Endometrium (tissue), 2 donors: ENCODE measurements at regions not wholly inside any gene's neighbourhood (a gene's known extent, or its start where the extent isn't known, plus 50 kb on each side); places are given as distances from the start of the nearest gene placed in this dataset.
"Not testable (repeated sequence)": the region's sequence is repeated elsewhere in the genome, so short reads cannot be mapped to it uniquely, and the experiment has no call there.

ENCODE experiments used
- FAIRE-seq: peaks from 2 replicates; lab custom pipeline; 2012; peaks lifted over from hg19 to GRCh38; lab: Jason Lieb, UNC
- donor health status: control.
- donor health status: control.

DNA sequence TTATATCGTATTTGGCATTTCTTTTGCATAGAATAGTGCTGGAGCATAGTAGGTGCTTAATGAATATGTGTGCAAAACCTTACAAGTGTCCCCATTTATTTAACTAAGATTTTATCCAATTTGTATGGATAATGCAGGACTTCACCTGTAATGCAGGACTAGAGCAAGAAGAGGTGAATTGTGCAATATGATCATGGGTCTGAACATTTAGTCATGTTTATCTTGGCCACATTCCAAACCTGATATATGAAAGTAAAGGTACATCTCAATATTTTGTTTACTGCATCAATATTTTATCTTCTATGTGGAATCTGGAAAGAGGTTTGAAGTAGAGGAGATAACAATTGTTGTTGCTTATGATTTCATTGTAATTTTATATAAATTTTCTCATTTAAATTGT lies 1626.7 kb upstream of the B3GALT2 start:
- no peak for FAIRE-seq

DNA sequence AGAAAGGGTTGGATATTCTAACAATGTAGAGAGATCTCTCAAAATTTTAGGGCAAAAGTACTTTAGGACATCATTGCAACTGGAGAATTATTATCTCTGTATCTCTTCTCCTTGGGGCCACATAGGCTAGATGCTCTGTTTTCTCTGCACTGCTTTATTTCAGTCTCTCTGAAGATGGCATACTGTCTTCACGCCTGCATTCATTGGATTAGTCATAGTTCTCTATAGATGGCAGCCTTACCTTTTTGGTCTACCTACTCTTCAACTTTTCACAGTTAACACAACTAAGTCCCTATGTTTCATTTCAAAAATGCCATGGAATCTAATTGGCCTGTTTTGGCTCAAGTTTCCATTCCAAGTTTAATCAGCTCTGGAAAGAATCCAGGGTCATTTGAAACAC lies 1623.3 kb upstream of the B3GALT2 start:
- FAIRE-seq, result no peak

DNA sequence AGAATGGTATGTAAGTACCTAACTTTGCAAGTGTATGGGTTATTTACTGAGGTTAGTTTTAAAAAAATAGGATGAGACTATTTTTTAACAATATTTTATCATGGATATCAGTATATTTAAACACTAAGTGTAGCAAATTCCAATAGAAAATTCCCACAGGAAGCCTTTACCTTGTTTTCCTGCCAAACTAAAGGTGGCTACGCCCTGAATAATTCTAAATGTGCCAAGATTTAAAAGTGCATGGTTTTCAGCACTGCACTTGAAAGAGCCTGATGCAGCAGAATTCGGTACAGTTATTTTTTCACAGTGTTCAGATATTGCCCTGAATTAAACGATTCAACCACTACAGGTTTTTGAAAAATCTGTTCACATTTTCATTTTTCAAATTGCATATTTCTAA lies 1622.8 kb upstream of the B3GALT2 start:
- no peak for FAIRE-seq

DNA sequence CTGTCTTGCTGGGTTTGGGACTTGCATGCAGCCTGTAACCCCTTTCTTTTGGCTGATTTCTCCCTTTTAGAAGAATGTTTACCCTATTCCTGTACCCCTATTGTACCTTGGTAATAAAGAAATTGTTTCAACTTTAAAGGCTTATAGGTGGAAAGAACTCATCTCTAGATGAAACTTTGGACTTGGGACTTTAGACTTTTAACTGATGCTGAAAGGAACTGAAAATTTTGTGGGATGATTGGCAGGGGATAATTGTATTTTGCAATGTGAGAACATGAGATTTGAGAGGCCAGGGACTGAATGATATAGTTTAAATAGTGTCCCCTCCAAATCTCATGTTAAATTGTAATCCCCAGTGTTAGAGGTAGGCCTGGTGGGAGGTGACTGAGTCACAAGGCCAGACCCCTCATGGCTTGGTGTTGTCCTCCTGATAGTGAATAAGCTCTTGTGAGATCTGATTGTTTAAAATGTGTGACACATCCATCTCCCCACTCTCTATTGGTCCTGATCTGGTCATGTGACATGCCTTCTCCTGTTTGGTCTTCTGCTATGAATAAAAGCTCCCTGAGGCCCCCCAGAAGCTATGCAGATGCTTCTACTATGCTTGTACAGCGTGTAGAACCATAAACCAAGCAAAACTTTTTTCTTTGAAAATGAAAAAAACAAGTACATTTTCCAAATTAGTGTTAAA lies 1621.3 kb upstream of the B3GALT2 start:
- FAIRE-seq, result no peak

DNA sequence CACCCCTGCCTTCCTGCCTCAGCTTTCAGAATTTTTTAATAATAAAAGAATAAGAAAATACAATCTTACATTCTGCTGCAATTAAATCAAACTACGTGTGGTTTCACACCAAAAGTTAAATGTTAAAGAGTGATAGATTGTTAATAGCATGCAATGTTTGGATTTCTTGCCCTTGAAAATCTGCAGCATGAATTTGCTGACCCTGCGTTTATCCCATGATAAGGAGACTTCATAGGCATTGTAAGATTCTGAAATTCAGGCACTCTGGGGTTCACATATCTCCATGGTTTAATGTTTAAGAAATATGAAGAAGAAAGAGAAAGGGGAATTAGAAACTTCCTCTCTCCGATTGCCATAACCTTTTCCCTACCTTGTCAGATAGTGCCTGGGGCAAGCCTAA lies 1616.2 kb upstream of the B3GALT2 start:
- no peak for FAIRE-seq

DNA sequence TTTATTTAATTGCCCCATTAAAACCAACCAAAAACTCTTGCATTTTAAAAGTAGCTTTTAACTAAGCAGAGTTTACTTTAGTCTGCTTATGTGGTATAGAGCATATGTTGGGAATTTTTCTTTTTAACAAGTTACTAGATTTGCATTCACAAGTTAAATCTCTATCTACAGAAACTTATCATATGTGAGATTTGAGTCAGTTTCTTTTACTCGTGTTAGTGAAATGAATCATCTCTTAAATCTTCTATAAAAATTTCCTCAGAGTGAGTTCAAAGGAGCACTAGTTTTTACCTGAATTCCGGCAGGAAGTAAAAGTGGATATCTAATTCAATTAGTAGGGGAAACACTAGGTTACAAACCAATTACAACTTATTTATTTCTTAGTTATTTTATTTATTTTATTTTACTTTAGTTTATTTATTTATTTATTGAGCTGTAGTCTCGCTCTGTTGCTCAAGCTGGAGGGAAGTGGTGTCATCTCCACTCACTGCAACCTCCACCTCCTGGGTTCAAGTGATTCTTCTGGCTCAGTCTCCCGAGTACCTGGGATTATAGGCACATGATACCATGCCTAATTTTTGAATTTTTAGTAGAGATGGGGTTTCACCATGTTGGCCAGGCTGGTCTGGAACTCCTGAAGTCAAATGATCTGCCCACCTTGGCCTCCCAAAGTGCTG lies 1609.6 kb upstream of the B3GALT2 start:
- no peak for FAIRE-seq

DNA sequence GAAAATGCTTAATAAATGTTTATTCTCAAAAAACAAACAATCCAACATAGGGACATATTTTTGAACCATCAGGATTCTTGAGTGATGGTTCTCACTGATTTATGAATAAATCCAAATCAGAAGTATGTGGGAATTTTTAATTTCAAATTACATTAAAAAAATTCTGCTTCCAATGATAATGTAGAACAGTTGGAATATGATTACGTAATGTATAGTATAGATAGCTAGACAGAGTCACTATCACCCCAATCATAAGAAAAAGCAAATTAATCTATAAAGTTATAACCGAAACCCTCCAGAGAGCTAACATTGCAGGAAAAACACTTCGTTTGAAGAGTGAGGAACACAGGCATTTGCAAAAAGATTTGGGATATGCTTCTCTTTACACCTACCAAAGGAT lies 1600.6 kb upstream of the B3GALT2 start:
- no peak for FAIRE-seq

DNA sequence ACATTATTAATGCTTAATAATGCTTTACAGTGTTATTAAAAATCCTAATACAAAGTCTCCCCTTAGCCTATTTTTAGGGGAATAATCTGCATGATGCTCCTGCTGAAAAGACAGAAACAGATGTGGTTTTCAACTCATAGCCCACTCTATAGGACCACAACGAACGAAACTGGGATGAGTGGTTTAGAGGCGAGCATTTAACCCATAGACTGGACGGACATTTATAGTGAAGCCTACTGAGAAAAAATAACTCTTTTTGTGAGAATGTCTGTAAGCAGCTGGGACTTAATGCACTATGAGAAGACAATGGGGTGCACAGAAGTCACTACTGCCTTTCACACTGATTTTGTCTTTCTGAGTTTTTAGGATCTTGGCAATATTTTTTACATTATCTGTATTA lies 1599.6 kb upstream of the B3GALT2 start:
- FAIRE-seq, result no peak

DNA sequence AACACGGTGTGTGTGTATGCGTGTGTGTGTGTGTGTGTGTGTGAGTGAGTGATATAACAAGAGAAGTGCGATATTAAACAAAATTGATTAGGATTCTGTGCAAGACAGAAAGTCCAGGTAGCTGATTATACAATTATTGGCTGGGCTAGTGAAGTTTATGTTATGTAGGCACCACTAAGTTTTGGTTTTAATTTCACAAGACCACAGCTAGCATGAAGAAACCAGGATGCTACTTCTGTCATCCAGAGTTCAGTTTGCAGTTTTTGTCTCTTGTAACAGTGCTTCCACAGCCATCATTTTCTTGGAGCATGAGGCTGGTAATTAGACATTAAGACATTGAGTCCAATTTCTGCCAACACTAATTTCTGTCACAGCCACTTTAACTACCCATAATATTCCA lies 1590.2 kb upstream of the B3GALT2 start:
- no peak for FAIRE-seq

DNA sequence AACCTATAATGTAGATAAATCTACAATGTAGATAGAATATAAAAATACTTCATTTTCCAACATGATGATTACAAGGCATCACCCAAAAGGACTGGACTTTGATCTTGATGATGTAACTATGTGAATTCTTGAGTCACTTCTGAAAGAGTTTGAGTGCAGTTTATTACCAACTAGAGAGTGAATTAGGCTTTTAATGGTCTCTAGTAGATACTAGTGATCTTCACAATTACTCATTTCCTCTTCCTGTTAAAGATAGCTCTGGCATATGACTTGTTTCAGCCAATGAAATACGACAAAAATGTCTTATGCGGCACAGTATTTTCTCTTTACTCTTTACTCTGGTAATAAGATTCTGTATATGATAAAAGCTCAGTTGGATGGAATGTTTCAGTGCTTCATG lies 1588.1 kb upstream of the B3GALT2 start:
- no peak for FAIRE-seq

DNA sequence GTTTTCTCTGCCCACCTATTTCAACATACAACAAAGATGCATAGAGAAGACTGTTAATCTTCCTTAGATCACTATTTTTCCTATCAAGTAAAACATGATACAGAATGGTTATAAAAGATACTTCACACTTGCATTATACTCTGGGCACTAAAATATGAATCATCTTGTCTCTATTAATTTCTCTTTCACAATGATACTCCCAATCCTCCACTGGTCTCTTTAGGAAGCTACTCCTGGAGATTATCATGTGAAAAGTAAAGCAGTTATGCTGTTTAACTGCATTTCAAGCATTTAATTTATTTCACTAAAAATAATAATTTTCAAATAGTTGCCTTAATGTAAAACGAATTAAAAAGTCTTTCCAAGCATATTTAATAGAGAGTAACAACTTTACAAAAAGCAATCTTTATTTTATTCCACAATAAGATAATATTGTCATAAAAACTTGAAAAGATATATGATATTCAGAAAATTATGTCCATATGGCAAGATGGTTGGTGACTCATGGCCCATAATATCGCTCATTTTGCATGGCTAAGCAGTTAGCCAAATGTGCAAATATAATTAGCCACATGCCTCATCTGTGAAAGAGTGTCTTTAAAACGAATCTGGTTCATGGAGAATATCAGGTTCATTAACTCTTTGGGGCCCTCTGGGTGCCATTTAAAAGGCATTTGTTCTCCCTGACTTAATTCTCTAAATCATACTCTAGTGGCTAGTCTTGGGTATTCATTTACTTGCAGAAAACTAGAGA lies 1569.0 kb upstream of the B3GALT2 start:
- no peak for FAIRE-seq

DNA sequence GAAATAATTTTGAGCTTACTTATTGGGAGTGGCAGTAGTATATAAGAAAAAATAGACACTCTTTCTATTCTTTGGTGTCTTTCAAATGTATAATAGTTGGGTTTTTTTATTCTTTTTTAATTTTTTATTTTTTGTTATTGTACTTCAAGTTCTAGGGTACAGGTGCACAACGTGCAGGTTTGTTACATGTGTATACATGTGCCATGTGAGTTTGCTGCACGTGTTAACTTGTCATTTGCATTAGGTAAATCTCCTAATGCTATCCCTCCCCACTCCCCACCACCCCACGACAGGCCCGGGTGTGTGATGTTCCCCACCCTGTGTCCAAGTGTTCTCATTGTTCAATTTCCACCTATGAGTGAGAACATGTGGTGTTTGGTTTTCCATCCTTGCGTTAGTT lies 1552.4 kb upstream of the B3GALT2 start:
- FAIRE-seq, result not testable (repeated sequence)

DNA sequence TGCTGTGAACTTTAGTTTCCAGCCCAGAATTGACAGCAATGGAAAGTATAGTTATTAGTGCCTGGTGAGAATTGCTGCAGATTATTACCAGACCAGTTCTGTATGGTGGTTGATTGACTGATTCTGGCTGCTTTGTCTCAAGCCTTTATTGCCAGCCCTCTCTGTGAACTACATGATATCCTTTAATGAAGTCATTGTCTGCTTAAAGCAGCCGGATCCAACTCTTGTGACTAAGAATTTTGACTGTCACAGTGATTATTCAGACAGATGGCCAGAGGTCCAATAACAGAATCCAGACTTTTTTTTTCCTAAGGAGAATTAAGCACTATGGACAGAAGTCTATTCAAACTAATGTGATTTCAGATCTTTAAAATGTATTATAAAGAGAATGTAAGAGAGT lies 1548.6 kb upstream of the B3GALT2 start:
- FAIRE-seq, result no peak

DNA sequence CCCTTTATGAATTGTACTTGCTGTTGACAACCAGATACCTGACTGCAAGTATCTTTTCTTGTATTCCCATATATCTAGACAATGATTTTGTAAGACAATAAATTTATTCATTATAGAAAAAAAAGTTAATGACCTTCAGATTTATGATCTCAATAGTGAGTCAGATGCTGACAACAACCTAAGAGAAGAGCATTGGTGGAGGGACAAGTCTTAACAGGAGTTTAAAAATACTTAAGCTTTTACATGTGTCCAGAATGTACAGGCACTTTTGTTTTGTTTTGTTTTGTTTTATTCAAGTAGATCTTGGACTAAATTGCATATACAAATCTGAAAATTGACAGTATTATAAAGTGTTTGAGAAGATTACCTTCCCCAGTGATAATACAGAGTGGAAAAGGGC lies 1544.6 kb upstream of the B3GALT2 start:
- FAIRE-seq, result no peak

DNA sequence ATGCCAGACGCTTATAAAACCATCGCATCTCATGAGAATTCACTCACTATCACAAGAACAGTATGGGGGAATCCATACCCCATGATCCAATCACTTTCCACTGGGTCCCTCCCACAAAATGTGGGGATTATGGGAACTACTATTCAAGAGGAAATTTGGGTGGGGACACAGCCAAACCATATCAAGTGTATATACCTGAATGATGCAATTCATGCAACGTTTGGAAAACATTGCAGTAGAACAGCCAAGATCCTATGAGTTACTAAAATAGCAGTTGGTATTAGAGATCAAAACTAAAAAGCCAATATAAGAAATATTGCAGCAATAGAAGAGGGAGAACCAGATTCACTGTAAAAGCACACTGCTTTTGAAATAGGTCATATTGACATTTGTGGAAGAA lies 1543.9 kb upstream of the B3GALT2 start:
- no peak for FAIRE-seq

DNA sequence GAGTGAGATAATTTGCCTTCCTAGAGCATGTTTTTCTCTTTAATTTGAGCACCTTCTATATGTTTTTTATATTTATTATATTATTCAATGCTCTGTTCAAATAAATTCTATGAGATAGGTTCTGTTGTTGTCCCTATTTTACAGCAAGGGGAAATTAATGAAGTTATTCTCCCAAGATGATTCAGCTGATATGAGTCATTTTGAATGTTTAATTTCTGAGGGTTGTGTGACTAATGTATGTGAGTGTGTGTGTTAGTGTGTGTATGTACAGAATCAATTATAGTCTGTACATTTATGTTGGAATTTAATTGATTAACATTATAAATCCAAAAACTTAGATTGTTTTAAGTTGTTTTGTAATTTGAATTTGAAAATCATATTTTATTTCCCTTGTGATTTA lies 1536.7 kb upstream of the B3GALT2 start:
- FAIRE-seq, result no peak

DNA sequence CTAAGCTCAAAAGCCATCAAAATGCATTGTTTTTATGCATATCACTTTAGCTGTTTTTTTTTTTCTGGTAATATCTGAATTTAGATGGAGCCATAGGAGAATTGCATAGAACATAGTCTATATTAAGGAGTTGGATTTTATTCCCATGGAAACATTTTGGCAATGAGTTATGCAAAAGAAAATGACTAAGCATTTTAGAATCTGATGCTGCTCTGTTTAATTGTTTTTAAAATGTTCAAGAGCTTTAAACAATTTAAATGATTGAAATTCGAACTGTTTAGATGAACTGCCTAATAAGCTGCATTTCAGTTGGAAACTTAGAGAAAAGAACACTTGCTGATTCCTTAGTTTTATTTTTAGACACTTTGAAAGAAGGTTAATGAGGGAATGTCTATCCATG lies 1531.5 kb upstream of the B3GALT2 start:
- FAIRE-seq, result no peak

DNA sequence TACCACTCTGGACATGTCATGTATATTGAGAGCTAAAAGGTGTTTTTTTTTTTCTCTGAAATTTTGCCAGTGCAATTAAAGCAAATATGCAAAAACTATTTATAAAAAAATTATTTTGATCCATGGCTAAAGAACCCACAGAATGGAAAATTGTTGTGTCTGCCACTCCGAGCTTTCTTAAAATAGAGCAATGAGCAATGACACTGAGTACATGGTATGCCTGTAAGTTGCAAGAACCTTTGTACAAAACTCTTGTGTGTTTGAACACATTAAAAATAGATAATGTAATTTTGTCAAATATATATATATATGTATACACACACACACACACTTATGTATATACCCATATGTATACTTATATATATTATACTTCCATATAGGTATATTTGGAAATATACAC lies 1530.9 kb upstream of the B3GALT2 start:
- no peak for FAIRE-seq

DNA sequence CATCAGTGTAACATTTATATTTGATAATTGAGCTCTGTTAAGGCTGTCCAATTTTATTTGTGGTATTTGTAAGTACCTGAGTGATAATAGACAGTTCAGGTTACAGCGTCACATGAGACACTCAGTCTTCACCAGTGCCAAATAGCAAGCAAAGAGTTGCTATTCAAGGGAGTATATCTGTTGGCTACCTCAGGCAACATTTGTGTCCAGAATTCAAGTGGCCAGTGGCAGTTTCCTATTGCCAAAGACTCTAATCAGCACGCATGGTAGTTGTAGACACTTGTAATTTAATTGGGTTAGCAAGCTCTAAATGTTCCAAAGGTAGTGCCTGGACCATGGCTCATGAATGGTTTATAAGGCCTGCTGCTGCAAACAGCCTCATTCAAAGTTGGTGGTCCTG lies 1524.3 kb upstream of the B3GALT2 start:
- no peak for FAIRE-seq

DNA sequence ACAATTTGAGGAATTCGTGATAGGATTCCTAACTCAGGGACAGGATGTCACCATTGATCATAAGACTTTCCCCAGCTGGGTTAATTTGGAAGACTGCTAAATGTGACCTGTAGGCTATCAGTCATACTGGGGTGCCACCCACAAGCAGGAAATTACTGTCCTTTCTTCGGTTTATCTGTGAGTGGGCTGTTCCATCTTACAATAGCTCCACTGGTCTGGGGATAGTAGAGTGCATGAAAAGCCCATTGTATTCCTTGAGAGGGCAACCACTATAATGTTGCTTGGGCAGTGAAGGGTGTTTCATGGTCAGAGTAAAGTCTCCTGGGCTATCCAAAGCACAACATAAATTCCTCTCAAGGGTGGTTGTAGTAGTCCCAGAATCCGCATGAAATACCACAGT lies 1523.0 kb upstream of the B3GALT2 start:
- FAIRE-seq, result no peak

DNA sequence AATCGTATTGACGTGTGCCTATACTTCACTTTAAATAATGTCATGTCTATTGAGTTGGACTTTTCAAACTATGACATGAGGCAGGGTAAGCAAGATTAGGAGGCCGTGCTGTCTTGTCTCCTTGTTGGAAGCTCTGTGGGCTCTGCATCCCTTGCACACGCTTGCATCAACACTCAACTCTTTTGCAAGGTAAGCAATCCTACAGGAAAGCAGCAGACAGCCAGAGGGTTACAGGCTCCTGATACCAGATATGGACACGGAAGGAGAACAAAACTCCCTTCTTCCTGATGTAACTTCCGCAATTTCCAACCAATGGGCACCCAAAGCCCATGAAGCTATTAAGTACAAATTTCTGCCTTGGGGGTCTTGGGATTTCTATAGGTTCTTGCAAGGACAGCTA lies 1520.7 kb upstream of the B3GALT2 start:
- FAIRE-seq, result no peak

DNA sequence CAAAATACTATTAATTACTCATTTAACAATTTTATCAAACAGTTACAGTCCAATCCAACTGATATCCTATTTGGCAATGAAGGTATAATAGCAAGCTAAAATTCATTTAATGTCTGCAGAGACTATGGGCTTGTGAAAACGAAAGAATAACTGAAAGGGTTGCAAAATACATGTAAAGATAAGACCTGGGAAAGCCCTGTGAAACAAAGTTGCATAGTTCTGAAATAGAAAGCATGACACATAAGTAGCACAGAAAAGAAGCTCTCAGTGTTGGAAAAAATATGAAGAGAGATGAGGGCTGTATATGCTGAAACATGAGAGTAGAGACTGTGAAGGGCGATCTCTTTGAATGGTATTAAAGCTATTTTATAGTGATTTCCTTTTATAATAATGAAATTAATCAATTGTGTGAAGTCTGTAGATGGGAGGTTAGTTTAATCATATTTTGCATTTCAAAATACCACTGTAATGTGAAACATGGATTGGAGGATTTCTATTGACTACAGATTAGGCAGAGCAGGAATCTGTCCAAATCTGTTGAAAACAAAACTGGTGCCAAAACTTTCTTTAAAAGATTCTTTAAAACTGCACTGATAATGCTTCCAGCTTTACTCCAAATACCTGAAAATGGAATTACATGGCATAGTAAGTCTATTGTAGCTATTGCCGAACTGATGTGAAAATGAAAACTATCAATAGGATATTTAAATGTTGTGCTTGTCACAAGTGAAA lies 1518.9 kb upstream of the B3GALT2 start:
- no peak for FAIRE-seq

DNA sequence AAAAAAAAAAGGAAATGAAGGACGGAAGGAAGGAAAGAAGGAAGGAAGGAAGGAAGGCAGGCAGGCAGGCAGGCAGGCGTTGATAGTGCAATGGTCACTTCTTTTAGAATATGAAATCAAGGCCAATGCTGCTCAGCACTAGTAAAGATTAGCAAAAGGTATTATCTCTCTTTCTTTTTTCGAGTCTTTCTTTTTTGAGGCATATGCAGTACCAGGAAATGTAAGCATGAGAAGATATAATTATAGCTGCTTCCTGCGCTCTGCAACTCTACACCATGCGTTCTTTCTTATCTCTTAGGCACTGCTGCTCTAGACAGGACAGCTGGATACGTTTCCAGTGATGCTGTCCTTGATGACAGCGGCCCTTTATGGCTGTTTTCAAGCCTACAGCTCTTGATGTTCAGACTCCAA lies 1512.5 kb upstream of the B3GALT2 start:
- FAIRE-seq, result no peak
